Testis (tissue), 2 donors: ENCODE measurements at regions not wholly inside any gene's neighbourhood (a gene's known extent, or its start where the extent isn't known, plus 50 kb on each side); places are given as distances from the start of the nearest gene placed in this dataset.

Experiments used
- DNase-seq: peaks from one replicate; pipeline ENCODE4 v3.0.0-alpha.2; 2019
- H3K27ac ChIP-seq, 2 donors: fragments of 200-600 bp; sonication (generic); one replicate each; pipeline ENCODE4 v1.5.1; 2019
- H3K27me3 ChIP-seq: fragments of 200-600 bp; sonication (generic); one replicate; pipeline ENCODE4 v1.5.1; 2019
- H3K36me3 ChIP-seq: fragments of 200-600 bp; sonication (generic); one replicate; pipeline ENCODE4 v1.5.1; 2017; ENCODE audit warnings: low read depth; ENCODE audit errors: missing control alignments
- H3K4me1 ChIP-seq: fragments of 200-600 bp; sonication (generic); one replicate; pipeline ENCODE4 v1.5.1; 2019
- H3K4me3 ChIP-seq, 2 donors: fragments of 200-600 bp; sonication (generic); one replicate each; pipeline ENCODE4 v1.5.1; 2017 to 2019
- H3K9me3 ChIP-seq: fragments of 200-600 bp; sonication (generic); one replicate; pipeline ENCODE4 v1.5.1; 2017
- CTCF ChIP-seq, 3 experiments: fragments of 450-650 bp in 2 of 3; fragments of 200-600 bp in 1 of 3; sonication (generic) in 1 of 3; IDR thresholded peaks; one replicate each; pipeline ENCODE4 v1.5.1; 2016 to 2019; ENCODE audit warnings: antibody characterized with exemption in 3 of 3, mild to moderate bottlenecking in 2 of 3, moderate library complexity in 1 of 3
- POLR2A ChIP-seq: fragments of 450-650 bp; IDR thresholded peaks from one replicate; pipeline ENCODE4 v1.6.1; 2017; ENCODE audit warnings: antibody characterized with exemption, mild to moderate bottlenecking, moderate library complexity
- WGBS, 2 donors: methylation state at CpG; one replicate each; pipeline ENCODE4 v1.1.5; 2018; 5-methylcytosine and 5-hydroxymethylcytosine counted together
- intact Hi-C: fragments of 100-400 bp; cut with DNase I; formaldehyde crosslinking; loops from one replicate; pipeline ENCODE4 v1.15.1; 2023; ENCODE audit warnings: low total_unique reads

- intact Hi-C loops, result no loop called here
- H3K27me3 ChIP-seq, result no peaks in the 10 kb centered on the region
- no peak for DNase-seq
- H3K4me3 ChIP-seq, result no peak overlapping the region
- H3K36me3 ChIP-seq, result no peaks in the 10 kb centered on the region
- no peaks in the 10 kb centered on the region for H3K4me1 ChIP-seq
- no peak overlapping the region for H3K27ac ChIP-seq
- TF ChIP-seq CTCF (IDR thresholded peaks at IDR 0.05) (no peak), POLR2A (no peak)
- 93 to 100% methylated on average over 1 of the region's 1 CpG for WGBS, 2 donors
- no peaks in the 10 kb centered on the region for H3K9me3 ChIP-seq
Measured at GRCh38 chrX:6311540-6311939, 82.9 kb upstream of the NLGN4X start.

- intact Hi-C loops, result no loop called here
- 60 to 64% methylated on average over 5 of the region's 5 CpGs for WGBS, 2 donors
- no peak for TF ChIP-seq POLR2A
- no peak for TF ChIP-seq CTCF (IDR thresholded peaks at IDR 0.05)
- Histone ChIP-seq H3K4me3 (no peak overlapping the region), H3K27me3 (no peaks in the 10 kb centered on the region), H3K4me1 (no peaks in the 10 kb centered on the region), H3K9me3 (no peaks in the 10 kb centered on the region), H3K27ac (no peak overlapping the region), H3K36me3 (no peaks in the 10 kb centered on the region)
- no peak for DNase-seq
Measured at GRCh38 chrX:6307156-6307555, 78.5 kb upstream of the NLGN4X start.

GRCh38 chrX:6299724-6300123 is 71.1 kb upstream of the NLGN4X start:
- TF ChIP-seq CTCF (IDR thresholded peaks at IDR 0.05) (no peak), POLR2A (no peak)
- WGBS, 2 donors, result 90 to 92% methylated on average over 6 of the region's 6 CpGs

GRCh38 chrX:6293716-6294115 is 65.0 kb upstream of the NLGN4X start:
- Histone ChIP-seq H3K9me3 (no peaks in the 10 kb centered on the region), H3K4me3 (no peak overlapping the region), H3K4me1 (no peaks in the 10 kb centered on the region), H3K27me3 (no peaks in the 10 kb centered on the region), H3K36me3 (no peaks in the 10 kb centered on the region), H3K27ac (no peak overlapping the region)
- intact Hi-C loops, result no loop called here
- 95 to 96% methylated on average over 8 of the region's 8 CpGs for WGBS, 2 donors
- no peak for DNase-seq
- no peak for TF ChIP-seq POLR2A
- TF ChIP-seq CTCF (IDR thresholded peaks at IDR 0.05), result no peak

More at GRCh38 chrX:6299724-6300123, 71.1 kb upstream of the NLGN4X start:
- intact Hi-C loops, result no loop called here
- Histone ChIP-seq H3K4me1 (no peaks in the 10 kb centered on the region), H3K4me3 (no peak overlapping the region), H3K9me3 (no peaks in the 10 kb centered on the region), H3K27ac (no peak overlapping the region), H3K27me3 (no peaks in the 10 kb centered on the region), H3K36me3 (no peaks in the 10 kb centered on the region)
- no peak for DNase-seq

- Histone ChIP-seq H3K9me3 (no peaks in the 10 kb centered on the region), H3K4me3 (no peak overlapping the region), H3K27ac (no peak overlapping the region), H3K27me3 (no peaks in the 10 kb centered on the region), H3K36me3 (no peaks in the 10 kb centered on the region), H3K4me1 (no peaks in the 10 kb centered on the region)
- intact Hi-C loops, result no loop called here
- DNase-seq, result no peak
- 71 to 86% methylated on average over 2 to 3 of the region's 3 CpGs for WGBS, 2 donors
- TF ChIP-seq POLR2A (no peak), CTCF (IDR thresholded peaks at IDR 0.05) (no peak)
Measured at GRCh38 chrX:6292599-6292998, 63.9 kb upstream of the NLGN4X start.
